NB4 (cell line): ENCODE measurements at regions not wholly inside any gene's neighbourhood (a gene's known extent, or its start where the extent isn't known, plus 50 kb on each side); places are given as distances from the start of the nearest gene placed in this dataset.

Experiments
- DNase-seq: peaks from one replicate; pipeline ENCODE4 v3.0.0; 2010; ENCODE audit warnings: low read depth
- H3K4me3 ChIP-seq: one replicate; pipeline ENCODE4 v1.5.1; 2011; ENCODE audit warnings: mild to moderate bottlenecking, low read depth, low read length, moderate library complexity
- MYC ChIP-seq: IDR thresholded peaks from 2 replicates; pipeline ENCODE4 v1.6.1; 2011; ENCODE audit warnings: low read depth, low read length
- POLR2A ChIP-seq: IDR thresholded peaks from 2 replicates; pipeline ENCODE4 v1.6.1; 2011; ENCODE audit warnings: mild to moderate bottlenecking; ENCODE audit not compliant: insufficient read length; ENCODE audit errors: extremely low read depth
- TF ChIP-seq, protein P1 (sequence below): IDR thresholded peaks from 2 replicates; pipeline ENCODE4 v1.6.1; 2011; ENCODE audit warnings: low read depth, low read length
- TF ChIP-seq, protein P2 (sequence below): IDR thresholded peaks from one replicate; pipeline ENCODE4 v1.5.1; 2012; ENCODE audit warnings: low read depth, low read length

DNA sequence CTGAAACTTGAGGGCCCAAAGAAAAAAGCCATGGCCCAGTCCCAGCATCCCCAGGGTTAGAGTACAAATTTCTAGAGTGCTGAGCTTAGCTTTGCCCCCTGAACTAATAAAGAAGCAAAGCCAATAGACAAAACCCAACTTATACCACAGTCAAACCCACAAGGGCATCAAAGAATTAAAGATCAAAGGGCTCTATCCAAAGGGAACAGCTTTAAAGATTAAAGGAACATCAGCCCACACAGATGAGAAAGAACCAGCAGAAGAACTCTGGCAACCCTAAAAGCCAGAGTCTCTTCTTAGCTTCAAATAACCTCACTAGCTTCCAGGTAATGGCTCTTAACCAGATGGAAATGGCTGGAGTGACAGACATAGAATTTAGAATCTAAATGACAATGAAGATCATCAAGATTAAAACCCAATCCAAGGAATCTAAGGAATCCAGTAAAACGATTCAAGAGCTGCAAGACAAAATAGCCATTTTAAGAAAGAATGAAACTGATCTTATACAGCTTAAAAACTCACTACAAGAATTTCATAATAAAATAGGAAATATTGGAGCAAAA, 93.9 kb downstream of the YIPF5 start:
- TF ChIP-seq POLR2A (no peak), MYC (no peak)
- TF ChIP-seq, protein P1, sequence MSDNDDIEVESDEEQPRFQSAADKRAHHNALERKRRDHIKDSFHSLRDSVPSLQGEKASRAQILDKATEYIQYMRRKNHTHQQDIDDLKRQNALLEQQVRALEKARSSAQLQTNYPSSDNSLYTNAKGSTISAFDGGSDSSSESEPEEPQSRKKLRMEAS, result no peak
- TF ChIP-seq, protein P2, sequence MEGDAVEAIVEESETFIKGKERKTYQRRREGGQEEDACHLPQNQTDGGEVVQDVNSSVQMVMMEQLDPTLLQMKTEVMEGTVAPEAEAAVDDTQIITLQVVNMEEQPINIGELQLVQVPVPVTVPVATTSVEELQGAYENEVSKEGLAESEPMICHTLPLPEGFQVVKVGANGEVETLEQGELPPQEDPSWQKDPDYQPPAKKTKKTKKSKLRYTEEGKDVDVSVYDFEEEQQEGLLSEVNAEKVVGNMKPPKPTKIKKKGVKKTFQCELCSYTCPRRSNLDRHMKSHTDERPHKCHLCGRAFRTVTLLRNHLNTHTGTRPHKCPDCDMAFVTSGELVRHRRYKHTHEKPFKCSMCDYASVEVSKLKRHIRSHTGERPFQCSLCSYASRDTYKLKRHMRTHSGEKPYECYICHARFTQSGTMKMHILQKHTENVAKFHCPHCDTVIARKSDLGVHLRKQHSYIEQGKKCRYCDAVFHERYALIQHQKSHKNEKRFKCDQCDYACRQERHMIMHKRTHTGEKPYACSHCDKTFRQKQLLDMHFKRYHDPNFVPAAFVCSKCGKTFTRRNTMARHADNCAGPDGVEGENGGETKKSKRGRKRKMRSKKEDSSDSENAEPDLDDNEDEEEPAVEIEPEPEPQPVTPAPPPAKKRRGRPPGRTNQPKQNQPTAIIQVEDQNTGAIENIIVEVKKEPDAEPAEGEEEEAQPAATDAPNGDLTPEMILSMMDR, result no peak
- no peak overlapping the region for H3K4me3 ChIP-seq
- no peak for DNase-seq

DNA sequence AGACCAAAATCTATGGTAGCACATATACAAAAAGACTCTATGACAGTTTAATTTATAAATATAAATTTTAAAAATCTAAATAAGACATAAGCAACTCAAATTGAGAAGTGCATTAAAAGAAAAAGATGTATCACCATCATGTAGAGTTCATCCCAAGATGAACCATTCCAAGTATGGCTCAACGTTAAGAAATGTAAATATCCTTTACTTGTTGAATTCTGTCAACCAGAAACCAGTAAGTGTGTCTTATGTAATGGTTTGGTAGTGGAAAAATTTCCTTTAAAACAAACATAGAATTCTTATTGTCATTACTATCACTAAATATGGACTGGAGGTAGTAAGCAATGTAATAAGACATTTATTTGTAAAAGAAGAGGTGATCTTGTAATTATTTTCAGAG, 87.3 kb downstream of the YIPF5 start:
- no peak for TF ChIP-seq POLR2A
- TF ChIP-seq, protein P2, result no peak
- TF ChIP-seq, protein P1, result no peak
- no peak for TF ChIP-seq MYC
- H3K4me3 ChIP-seq, result no peak overlapping the region
- DNase-seq, result no peak

DNA sequence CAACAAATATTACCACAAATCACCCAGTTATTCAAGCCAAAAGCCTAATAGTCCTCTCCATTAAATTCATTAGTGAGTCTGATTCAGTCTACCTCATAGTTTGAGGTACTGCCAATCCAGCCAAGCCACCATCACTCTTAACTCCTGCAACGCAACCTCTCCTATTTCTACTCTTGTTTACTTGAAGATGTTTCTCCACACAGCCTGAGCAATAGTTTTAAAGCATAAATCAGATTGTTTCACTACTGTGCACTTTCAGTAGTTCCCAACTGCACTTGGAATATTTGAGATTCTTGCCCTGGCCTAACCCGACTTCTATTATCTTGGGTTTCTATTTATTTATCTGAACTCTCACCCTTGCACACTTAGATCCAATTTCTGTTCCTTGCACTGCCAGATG, 85.5 kb downstream of the YIPF5 start:
- no peak for DNase-seq
- no peak overlapping the region for H3K4me3 ChIP-seq
- TF ChIP-seq MYC, result no peak

DNA sequence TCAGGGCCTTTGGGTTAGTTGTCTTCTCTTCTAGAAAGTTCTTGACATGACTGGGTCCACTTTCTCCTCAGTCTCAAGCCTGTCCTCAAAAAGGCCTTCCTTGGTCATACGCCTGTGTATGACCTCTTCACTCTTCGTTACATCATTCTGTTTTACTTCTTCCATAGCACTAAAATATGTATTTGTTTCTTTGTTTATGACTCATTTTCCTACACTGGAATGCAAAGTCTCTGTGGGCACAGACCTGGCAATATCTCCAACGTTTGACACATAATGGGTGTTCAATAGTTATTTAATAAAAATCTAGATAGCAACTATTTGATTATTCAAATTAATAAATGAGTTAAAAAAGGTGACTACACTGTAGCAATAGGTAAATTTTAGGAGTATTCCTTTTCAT, 85.1 kb downstream of the YIPF5 start:
- no peak for DNase-seq
- H3K4me3 ChIP-seq, result no peak overlapping the region
- TF ChIP-seq, protein P1, result no peak
- TF ChIP-seq MYC, result no peak
- TF ChIP-seq, protein P2, result no peak
- no peak for TF ChIP-seq POLR2A

DNA sequence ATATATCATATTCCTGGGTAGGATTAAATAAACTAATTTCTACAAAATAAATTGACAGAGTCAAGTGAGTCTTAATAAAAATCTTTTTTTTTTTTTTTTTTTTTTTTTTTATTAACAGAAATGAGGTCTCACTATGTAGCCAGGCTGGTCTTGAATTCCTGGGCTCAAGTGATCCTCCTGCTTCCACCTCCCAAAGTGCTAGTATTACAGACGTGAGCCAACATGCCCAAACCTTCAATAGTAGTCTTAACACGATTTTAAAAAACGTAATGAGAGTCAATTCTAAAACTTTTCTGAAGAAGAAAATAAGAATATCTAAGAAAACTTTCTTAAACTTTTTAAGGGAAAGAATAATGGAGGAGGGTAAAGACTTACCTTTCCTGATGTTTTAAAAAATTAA, 84.2 kb downstream of the YIPF5 start:
- no peak for DNase-seq
- TF ChIP-seq, protein P1, result no peak
- no peak for TF ChIP-seq MYC
- TF ChIP-seq, protein P2, result no peak
- TF ChIP-seq POLR2A, result no peak

DNA sequence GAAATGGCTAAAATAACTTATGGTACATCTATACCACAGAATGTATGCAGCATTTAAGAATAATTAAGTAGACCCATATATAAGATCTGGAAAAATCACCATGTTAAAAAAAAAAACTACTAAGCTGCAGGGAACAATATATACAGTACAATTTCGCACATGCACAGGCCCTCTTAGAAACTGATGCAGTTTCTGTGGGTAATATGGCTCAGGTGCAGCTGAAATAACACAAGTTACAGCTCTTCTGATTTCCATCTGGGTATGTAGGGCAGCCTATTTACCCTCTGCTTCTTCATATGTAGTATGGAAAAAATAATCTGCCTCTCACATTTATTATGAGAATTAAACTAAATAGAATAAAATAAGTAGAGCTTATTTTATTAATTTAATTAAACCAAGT, 82.9 kb downstream of the YIPF5 start:
- no peak overlapping the region for H3K4me3 ChIP-seq
- TF ChIP-seq MYC (no peak), POLR2A (no peak)
- TF ChIP-seq, protein P2, result no peak
- TF ChIP-seq, protein P1, result no peak
- DNase-seq, result no peak

More for the DNA sequence above, 84.2 kb downstream of the YIPF5 start:
- no peak overlapping the region for H3K4me3 ChIP-seq
